H1 (cell line): ENCODE measurements at regions not wholly inside any gene's neighbourhood (a gene's known extent, or its start where the extent isn't known, plus 50 kb on each side); places are given as distances from the start of the nearest gene placed in this dataset.

Experiments used
- CBX5 ChIP-seq: fragments of 300-800, 300-1000 bp; sonication (generic); IDR thresholded peaks from 2 replicates; pipeline ENCODE4 v1.7.1; 2016; ENCODE audit warnings: antibody characterized with exemption, low read length, low read depth
- HDAC6 ChIP-seq: IDR thresholded peaks from one replicate; pipeline ENCODE4 v1.7.1; 2012; ENCODE audit warnings: low read depth, mild to moderate bottlenecking, inconsistent platforms, low read length, moderate library complexity
- KDM5A ChIP-seq: fragments of 200-600 bp; IDR thresholded peaks from 2 replicates; pipeline ENCODE4 v1.7.1; 2012; ENCODE audit warnings: mild to moderate bottlenecking, low read length, inconsistent platforms, mixed read lengths
- NRF1 ChIP-seq: IDR thresholded peaks from 2 replicates; pipeline ENCODE4 v1.6.1; 2011; ENCODE audit warnings: mild to moderate bottlenecking, low read depth, low read length, improper control_type of control experiment
- PHF8 ChIP-seq: fragments of 200-600 bp; sonication (generic); conservative IDR thresholded peaks from 2 replicates; pipeline ENCODE4 v1.7.1; 2012; ENCODE audit warnings: low read depth, mild to moderate bottlenecking, inconsistent platforms, low read length, moderate library complexity

GRCh38 chr7:114851406-114852061, 70.4 kb upstream of the MDFIC start (continued):
- no peak for TF ChIP-seq KDM5A
- TF ChIP-seq HDAC6: no peak
- TF ChIP-seq NRF1: no peak
- no peak for TF ChIP-seq PHF8
- no peak for TF ChIP-seq CBX5
